GM18520 (cell line): ENCODE measurements at regions not wholly inside any gene's neighbourhood (a gene's known extent, or its start where the extent isn't known, plus 50 kb on each side); places are given as distances from the start of the nearest gene placed in this dataset.
"Not testable (repeated sequence)": the region's sequence is repeated elsewhere in the genome, so short reads cannot be mapped to it uniquely, and the experiment has no call there.

Experiments used
- ATAC-seq: cut with Tn5 transposase; IDR thresholded peaks from one replicate; pipeline ENCODE4 v1.9.1; 2021; ENCODE audit not compliant: unreplicated experiment

- no peak for ATAC-seq
Measured at GRCh38 chr10:60623627-60624026, 154.7 kb upstream of the CDK1 start.

GRCh38 chr10:60621018-60621417 is 157.3 kb upstream of the CDK1 start:
- ATAC-seq: no peak

GRCh38 chr10:60618861-60619260 is 159.4 kb upstream of the CDK1 start:
- ATAC-seq: no peak

- no peak for ATAC-seq
Measured at GRCh38 chr10:60615541-60615940, 162.7 kb upstream of the CDK1 start.

GRCh38 chr10:60614363-60614762 is 163.9 kb upstream of the CDK1 start:
- no peak for ATAC-seq

GRCh38 chr10:60613434-60613833 is 164.8 kb upstream of the CDK1 start:
- no peak for ATAC-seq

GRCh38 chr10:60611291-60611747 is 167.0 kb upstream of the CDK1 start:
- ATAC-seq: no peak

- ATAC-seq: no peak
Measured at GRCh38 chr10:60607372-60607771, 170.9 kb upstream of the CDK1 start.

- no peak for ATAC-seq
Measured at GRCh38 chr10:60606343-60607080, 171.8 kb upstream of the CDK1 start.

- no peak for ATAC-seq
Measured at GRCh38 chr10:60605476-60605875, 172.8 kb upstream of the CDK1 start.

GRCh38 chr10:60604342-60604741 is 173.9 kb upstream of the CDK1 start:
- no peak for ATAC-seq

GRCh38 chr10:60597513-60597912 is 180.8 kb upstream of the CDK1 start:
- ATAC-seq: no peak

- no peak for ATAC-seq
Measured at GRCh38 chr10:60595852-60596251, 182.4 kb upstream of the CDK1 start.

GRCh38 chr10:60594476-60595051 is 183.7 kb upstream of the CDK1 start:
- ATAC-seq: no peak

GRCh38 chr10:60591119-60591518 is 187.2 kb upstream of the CDK1 start:
- ATAC-seq: no peak

GRCh38 chr10:60589376-60589775 is 188.9 kb upstream of the CDK1 start:
- no peak for ATAC-seq

GRCh38 chr10:60581782-60582181 is 192.1 kb upstream of the ANK3 start:
- not testable (repeated sequence) for ATAC-seq

GRCh38 chr10:60578217-60578616 is 188.5 kb upstream of the ANK3 start:
- ATAC-seq: no peak

- ATAC-seq: no peak
Measured at GRCh38 chr10:60576130-60577069, 186.7 kb upstream of the ANK3 start.

- ATAC-seq: no peak
Measured at GRCh38 chr10:60575105-60575504, 185.4 kb upstream of the ANK3 start.

- ATAC-seq: no peak
Measured at GRCh38 chr10:60574388-60574787, 184.7 kb upstream of the ANK3 start.

GRCh38 chr10:60573336-60573735 is 183.7 kb upstream of the ANK3 start:
- no peak for ATAC-seq
